Stimulated activated CD8-positive, alpha-beta memory T cell treated with anti-CD3 and anti-CD28 coated beads, Interleukin-12 subunit alpha, Interleukin-12 subunit beta, amount 100 ng/mL, for 1 hour (primary cell): ENCODE measurements at regions not wholly inside any gene's neighbourhood (a gene's known extent, or its start where the extent isn't known, plus 50 kb on each side); places are given as distances from the start of the nearest gene placed in this dataset.
"Not testable (repeated sequence)": the region's sequence is repeated elsewhere in the genome, so short reads cannot be mapped to it uniquely, and the experiment has no call there.

Source experiments
- DNase-seq: peaks from one replicate; pipeline ENCODE4 v3.0.0-alpha.2; 2020; ENCODE audit warnings: low read depth

DNA sequence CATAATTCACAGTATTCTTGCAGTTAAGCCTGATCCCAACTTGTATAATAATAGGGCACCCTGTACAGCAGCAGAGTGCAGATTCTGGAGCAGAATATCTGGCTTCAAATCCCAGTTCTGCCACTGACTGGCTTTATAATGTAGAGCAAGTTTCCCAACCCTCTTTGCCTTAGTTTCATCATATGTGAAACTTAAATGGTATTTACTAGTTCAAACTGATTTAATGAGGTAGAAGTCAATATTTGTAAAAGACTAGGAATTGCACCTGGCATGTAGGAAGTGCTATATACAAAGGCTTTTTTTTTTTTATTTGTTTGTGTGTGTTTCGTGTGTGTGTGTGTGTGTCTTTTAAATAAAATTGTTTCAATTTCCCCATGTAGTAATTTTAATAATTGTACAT, 125.9 kb downstream of the CCER1 start:
- no peak for DNase-seq

DNA sequence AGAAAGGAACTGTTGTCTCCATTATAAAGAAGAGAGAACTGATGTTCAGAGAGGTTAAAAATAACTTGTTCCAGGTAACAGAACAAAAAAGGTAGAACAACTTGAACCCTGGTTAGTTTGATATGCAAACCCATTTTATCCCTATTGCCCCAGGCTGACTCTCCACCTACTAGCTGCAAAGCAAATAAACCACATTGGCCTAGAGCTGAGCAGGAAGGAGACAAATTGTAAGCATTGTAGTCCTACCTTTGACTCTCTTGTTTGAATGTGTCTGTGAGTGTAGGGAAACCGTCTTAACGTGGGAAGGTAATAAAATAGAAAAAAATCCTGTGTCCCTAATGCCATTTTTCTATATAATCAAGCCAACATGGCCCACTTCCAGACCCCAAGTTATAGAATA, 126.4 kb downstream of the CCER1 start:
- no peak for DNase-seq

- no peak for DNase-seq
Observed at GRCh38 chr12:90827567-90827966, 127.4 kb downstream of the CCER1 start.

GRCh38 chr12:90826036-90826435, 128.9 kb downstream of the CCER1 start:
- DNase-seq, result no peak

DNA sequence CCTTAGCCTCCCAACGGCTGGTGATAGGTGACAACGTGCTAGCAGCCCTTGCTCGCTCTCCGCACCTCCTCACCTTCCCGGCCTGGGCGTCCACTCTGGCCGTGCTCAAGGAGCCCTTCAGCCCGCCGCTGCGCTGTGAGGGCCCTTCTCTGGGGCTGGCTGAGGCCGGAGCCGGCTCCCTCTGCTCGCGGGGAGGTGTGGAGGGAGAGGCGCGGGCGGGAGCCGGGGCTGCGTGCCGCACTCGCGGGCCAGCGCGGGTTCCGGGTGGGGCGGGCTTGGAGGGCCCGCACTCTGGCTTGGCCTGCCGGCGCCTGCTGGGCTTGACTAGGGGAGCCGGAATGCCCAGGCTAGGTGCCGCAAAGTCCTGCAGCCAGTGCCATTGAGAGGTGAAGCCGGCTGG, 131.1 kb downstream of the CCER1 start:
- DNase-seq, result no peak

GRCh38 chr12:90819709-90820108, 135.3 kb downstream of the CCER1 start:
- no peak for DNase-seq

- no peak for DNase-seq
Observed at GRCh38 chr12:90816353-90817089, 138.5 kb downstream of the CCER1 start.

- DNase-seq, result no peak
Observed at GRCh38 chr12:90809940-90810339, 145.0 kb downstream of the CCER1 start.

DNA sequence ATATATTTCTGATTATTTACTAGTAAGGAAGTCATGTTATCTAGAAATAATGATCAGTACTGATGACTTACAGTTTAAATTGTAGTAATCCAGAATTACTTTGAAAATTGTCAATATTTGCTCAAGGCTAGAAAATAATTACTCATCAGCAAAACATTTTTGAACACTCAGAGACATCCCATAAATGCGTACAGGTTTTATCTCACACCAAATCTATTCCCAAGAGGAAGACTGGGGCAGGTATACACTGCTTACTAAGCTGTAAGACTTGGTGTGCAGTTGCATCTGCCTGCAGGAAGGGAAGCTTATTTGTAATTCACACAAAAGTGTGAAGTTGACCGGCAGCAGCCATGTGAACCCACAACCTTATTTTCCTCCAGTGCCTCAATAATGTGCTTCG, 146.4 kb downstream of the CCER1 start:
- no peak for DNase-seq

DNA sequence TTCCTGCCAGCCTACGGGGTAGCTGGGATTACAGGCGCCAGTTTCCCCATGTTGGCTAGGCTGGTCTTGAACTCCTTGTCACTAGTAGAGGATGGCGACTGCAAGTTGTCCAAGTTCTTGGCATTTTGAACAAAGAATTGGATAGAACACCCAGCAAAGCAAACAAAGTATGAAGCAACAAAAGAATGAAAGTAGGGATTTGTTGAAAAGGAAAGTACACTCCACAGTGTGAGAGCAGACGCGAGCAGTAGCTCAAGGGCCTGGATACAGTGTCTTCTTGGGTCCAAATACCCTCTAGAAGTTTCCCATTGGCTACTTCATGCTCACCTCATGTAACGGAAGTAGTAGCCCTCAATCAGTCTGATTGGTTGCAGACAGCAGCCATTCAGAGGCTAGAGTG, 152.2 kb downstream of the CCER1 start:
- no peak for DNase-seq

- DNase-seq, result no peak
Observed at GRCh38 chr12:90801776-90802175, 153.2 kb downstream of the CCER1 start.

DNA sequence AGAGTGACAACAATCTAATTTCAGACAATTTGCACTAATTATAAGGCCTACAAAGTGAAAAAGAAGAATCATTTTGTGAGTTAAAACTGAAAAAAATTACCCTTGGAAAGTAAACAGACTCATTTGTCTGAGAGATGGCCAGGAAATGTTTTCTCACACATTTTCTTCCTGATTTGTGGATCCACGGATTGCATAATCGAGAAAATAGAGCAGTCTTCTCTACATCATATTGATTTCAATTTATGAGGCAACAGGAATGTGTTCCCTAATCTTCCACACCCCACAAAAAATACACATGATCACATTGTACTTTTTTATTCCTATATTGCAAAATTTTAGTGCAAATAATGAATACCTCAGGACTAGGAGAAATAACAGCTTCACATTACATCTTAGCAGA, 160.8 kb downstream of the CCER1 start:
- DNase-seq, result no peak

- not testable (repeated sequence) for DNase-seq
Observed at GRCh38 chr12:90792718-90793117, 162.3 kb downstream of the CCER1 start.

DNA sequence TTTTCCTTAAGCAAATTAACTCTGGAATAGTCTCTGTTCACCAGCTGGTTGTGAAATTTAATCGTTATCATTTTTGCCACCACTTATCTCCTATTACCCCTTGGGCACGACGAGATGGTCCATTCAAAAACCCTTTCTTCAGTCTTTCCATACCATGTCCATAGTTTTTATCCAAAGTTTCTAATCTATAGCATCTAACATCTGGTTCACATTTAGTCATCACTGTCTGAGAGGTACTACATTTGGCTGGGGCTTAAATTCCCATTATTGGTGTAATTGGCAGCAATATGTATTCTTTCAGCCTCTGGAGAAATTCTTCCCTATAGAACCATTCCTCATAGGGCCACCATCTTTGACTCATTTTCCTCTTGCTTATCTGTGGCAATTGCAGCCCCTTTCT, 163.5 kb downstream of the CCER1 start:
- no peak for DNase-seq

GRCh38 chr12:90790747-90791146, 164.2 kb downstream of the CCER1 start:
- no peak for DNase-seq

- DNase-seq, result no peak
Observed at GRCh38 chr12:90773491-90773890, 181.5 kb downstream of the CCER1 start.

DNA sequence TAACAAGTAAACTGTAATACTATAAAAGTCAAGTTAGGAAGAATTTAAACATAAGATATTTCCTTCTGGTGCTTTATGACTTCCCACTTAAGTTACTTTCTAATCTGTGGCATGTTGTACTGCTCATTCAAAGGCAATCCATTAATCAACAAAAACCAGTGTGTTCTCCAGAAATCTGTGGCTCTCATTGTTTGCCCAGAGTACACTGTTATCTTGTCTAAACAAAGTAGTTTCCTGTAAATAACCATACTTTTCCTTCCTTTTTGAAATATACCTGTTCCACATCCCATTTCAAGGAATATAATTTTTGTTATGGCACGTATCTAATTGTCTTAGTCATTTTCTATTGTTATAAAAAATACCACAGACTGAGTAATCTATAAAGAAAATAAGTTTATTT, 184.1 kb downstream of the CCER1 start:
- no peak for DNase-seq

- DNase-seq, result no peak
Observed at GRCh38 chr12:90757957-90758356, 197.0 kb downstream of the CCER1 start.

- no peak for DNase-seq
Observed at GRCh38 chr12:90745211-90745610, 209.8 kb downstream of the CCER1 start.

- DNase-seq, result no peak
Observed at GRCh38 chr12:90741611-90742010, 213.4 kb downstream of the CCER1 start.

GRCh38 chr12:90729736-90730135, 225.2 kb downstream of the CCER1 start:
- no peak for DNase-seq

DNA sequence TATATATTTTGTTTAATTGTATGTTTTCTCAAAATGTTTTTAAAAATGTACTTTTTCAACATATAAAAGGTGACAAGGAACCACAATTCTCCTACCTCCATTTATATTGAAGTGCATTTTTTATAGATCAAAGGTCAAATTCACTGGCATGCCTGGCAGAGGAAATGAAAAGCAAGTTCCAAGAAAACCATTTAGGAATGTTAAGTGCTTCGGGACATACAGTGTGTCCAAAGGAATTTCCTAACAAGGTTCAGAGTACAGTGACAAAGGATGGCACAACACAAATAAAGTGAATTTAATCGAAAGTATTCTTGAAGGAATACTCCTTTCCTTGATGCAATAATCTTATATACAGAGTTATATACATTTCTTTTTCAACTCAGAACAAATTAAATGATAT, 242.3 kb downstream of the CCER1 start:
- DNase-seq, result no peak

- no peak for DNase-seq
Observed at GRCh38 chr12:90710711-90711110, 244.3 kb downstream of the CCER1 start.

DNA sequence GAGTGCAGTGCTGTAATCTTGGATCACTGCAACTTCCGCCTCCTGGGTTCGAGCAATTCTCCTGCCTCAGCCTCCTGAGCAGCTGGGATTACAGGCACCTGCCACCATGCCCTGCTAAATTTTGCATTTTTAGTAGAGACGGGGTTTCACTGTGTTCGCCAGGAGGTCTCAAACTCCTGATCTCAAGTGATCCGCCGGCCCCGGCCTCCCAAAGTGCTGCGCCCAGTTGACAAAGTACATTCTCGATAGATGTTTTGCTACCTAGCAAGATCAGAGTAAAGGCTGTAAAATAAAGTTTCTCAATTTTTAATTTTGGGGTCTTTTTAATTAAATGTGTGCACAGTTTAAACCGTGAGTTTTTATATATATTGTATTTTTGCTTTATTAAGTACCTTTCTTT, 248.9 kb downstream of the CCER1 start:
- DNase-seq, result no peak

DNA sequence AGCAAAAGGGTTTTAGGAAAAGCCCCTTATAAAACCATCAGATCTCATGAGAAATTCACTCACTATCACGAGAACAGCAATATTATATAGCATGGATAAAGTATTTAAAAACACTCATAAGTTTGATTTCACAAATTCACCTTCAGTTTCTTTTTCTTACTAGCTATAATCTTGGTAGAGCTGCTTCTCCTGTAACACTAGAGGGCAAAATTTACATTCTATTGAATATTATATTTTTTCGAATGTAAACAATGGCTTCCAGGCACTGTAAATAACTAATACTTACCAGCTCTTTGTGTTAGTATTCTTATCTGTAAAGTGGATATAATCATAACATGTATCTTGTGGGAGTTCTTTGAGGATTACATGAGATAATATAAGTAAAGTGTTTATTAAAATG, 259.6 kb downstream of the CCER1 start:
- no peak for DNase-seq
